ENCODE measurements at regions not wholly inside any gene's neighbourhood (a gene's known extent, or its start where the extent isn't known, plus 50 kb on each side); places are given as distances from the start of the nearest gene placed in this dataset.

GRCh38 chr7:149714081-149714909, 59.1 kb downstream of the ZNF467 start:
- intact Hi-C loops (cut with micrococcal nuclease; ENCODE audit: unreplicated experiment): loop anchor here (1.0 to 10.0 kb wide), 2 partner anchors 23 to 89 kb away; no protein-coding TSS in a partner anchor
- no peak for TF ChIP-seq CTCF (conservative IDR thresholded peaks at IDR 0.05)
- no peak for TF ChIP-seq EZH2 (IDR thresholded peaks at IDR 0.05; ENCODE audit: low read depth)
- no peaks in the 10 kb centered on the region for H3K27me3 ChIP-seq (ENCODE audit: insufficient read depth, low read depth)
- no peak overlapping the region for H3K27ac ChIP-seq
- BruUV-seq (replicated peaks): TSS peak; percentile 44
- peak overlapping the region; percentile 84 for H3K4me2 ChIP-seq
- no peaks in the 10 kb centered on the region; the same call in 1 of the 2 replicates for H3K79me2 ChIP-seq (ENCODE audit: low read depth)
- no peaks in the 10 kb centered on the region for H3F3A ChIP-seq (ENCODE audit: insufficient read depth, low read depth)
- DNase-seq: peak; percentile 68 to 86
- no peaks in the 10 kb centered on the region for H3K9me2 ChIP-seq (ENCODE audit: insufficient read depth)
- H2AFZ ChIP-seq: peak overlapping the region; percentile 90
- ChIA-PET CTCF (interaction anchor here (1.5 kb wide), 1 partner anchor 51 kb away, joined by 6 read pairs; no protein-coding TSS in a partner anchor), POLR2A (ENCODE audit: unreplicated experiment) (interaction anchor here (0.5 kb wide), 1 partner anchor 824 kb away, joined by 11 read pairs; no protein-coding TSS in a partner anchor)
- peaks cover 9% of the 10 kb centered on the region for H3K4me1 ChIP-seq (replicated peaks; ENCODE audit: insufficient read depth)
- no peaks in the 10 kb centered on the region for H4K20me1 ChIP-seq (ENCODE audit: insufficient read depth)
- no peaks in the 10 kb centered on the region for H3K36me3 ChIP-seq (ENCODE audit: low read depth)
- peak overlapping the region; percentile 76 for H3K4me3 ChIP-seq
- H3K9me3 ChIP-seq (ENCODE audit: insufficient read depth, low read depth): peaks cover 26% of the 10 kb centered on the region

DNA sequence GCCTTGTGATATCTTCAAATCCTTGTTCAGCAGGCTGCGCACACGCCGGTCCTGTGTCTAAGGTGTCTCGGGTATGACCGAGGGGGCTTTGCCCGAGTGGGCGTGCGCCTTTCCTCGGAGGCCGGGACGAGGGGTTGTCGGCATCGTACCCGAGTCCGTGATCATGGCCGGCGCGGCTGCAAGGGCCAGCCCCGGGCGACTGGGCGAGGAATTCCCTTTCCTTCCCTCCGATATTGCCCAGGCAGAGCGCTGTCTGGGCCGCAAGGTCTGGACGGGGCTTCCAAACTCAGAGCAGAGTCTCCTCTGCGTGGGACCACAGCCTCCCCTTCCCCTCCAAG, 59.7 kb downstream of the ZNF467 start:
- H3K4me2 ChIP-seq: peak overlapping the region; percentile 84
- CTCF ChIA-PET: no interaction called here
- H3K9me2 ChIP-seq (ENCODE audit: insufficient read depth): no peaks in the 10 kb centered on the region
- intact Hi-C loops (cut with micrococcal nuclease; ENCODE audit: unreplicated experiment): loop anchor here (1.0 to 10.0 kb wide), 2 partner anchors 22 to 89 kb away; no protein-coding TSS in a partner anchor
- POLR2A ChIA-PET (ENCODE audit: unreplicated experiment): interaction anchor here (0.5 kb wide), 1 partner anchor 823 kb away, joined by 11 read pairs; no protein-coding TSS in a partner anchor
- peaks cover 9% of the 10 kb centered on the region for H3K4me1 ChIP-seq (replicated peaks; ENCODE audit: insufficient read depth)
- H3K9me3 ChIP-seq (ENCODE audit: insufficient read depth, low read depth): peaks cover 27% of the 10 kb centered on the region
- BruUV-seq (replicated peaks): no TSS peak
- H3F3A ChIP-seq (ENCODE audit: insufficient read depth, low read depth): no peaks in the 10 kb centered on the region
- no peaks in the 10 kb centered on the region; the same call in 1 of the 2 replicates for H3K79me2 ChIP-seq (ENCODE audit: low read depth)
- no peak for DNase-seq
- no peak for TF ChIP-seq CTCF (conservative IDR thresholded peaks at IDR 0.05)
- no peak for TF ChIP-seq EZH2 (IDR thresholded peaks at IDR 0.05; ENCODE audit: low read depth)
- H3K27ac ChIP-seq: no peak overlapping the region
- no peak overlapping the region for H2AFZ ChIP-seq
- H3K27me3 ChIP-seq (ENCODE audit: insufficient read depth, low read depth): no peaks in the 10 kb centered on the region
- no peaks in the 10 kb centered on the region for H3K36me3 ChIP-seq (ENCODE audit: low read depth)
- H4K20me1 ChIP-seq (ENCODE audit: insufficient read depth): no peaks in the 10 kb centered on the region
- H3K4me3 ChIP-seq: no peak overlapping the region

- no peak for DNase-seq
- no peaks in the 10 kb centered on the region for H4K20me1 ChIP-seq (ENCODE audit: insufficient read depth)
- no peaks in the 10 kb centered on the region for H3K36me3 ChIP-seq (ENCODE audit: low read depth)
- H3K9me3 ChIP-seq (ENCODE audit: insufficient read depth, low read depth): peaks cover 27% of the 10 kb centered on the region
- H3K27me3 ChIP-seq (ENCODE audit: insufficient read depth, low read depth): no peaks in the 10 kb centered on the region
- no peaks in the 10 kb centered on the region for H3F3A ChIP-seq (ENCODE audit: insufficient read depth, low read depth)
- no peaks in the 10 kb centered on the region for H3K9me2 ChIP-seq (ENCODE audit: insufficient read depth)
- no peak overlapping the region for H2AFZ ChIP-seq
- H3K27ac ChIP-seq: no peak overlapping the region
- TF ChIP-seq CTCF (conservative IDR thresholded peaks at IDR 0.05) (no peak), EZH2 (IDR thresholded peaks at IDR 0.05; ENCODE audit: low read depth) (no peak)
- H3K4me2 ChIP-seq: no peak overlapping the region
- CTCF ChIA-PET: no interaction called here
- H3K4me1 ChIP-seq (replicated peaks; ENCODE audit: insufficient read depth): peaks cover 9% of the 10 kb centered on the region
- POLR2A ChIA-PET (ENCODE audit: unreplicated experiment): interaction anchor here (0.5 kb wide), 1 partner anchor 823 kb away, joined by 11 read pairs; no protein-coding TSS in a partner anchor
- no TSS peak for BruUV-seq (replicated peaks)
- H3K79me2 ChIP-seq (ENCODE audit: low read depth): no peaks in the 10 kb centered on the region; the same call in 1 of the 2 replicates
- H3K4me3 ChIP-seq: no peak overlapping the region
- intact Hi-C loops (cut with micrococcal nuclease; ENCODE audit: unreplicated experiment): loop anchor here (10.0 kb wide), 1 partner anchor 88 kb away; no protein-coding TSS in a partner anchor
Observed at GRCh38 chr7:149713061-149713730, 60.2 kb downstream of the ZNF467 start.
